A673 (cell line): ENCODE measurements at regions not wholly inside any gene's neighbourhood (a gene's known extent, or its start where the extent isn't known, plus 50 kb on each side); places are given as distances from the start of the nearest gene placed in this dataset.

ENCODE experiments used
- EZH2 ChIP-seq: fragments of 200-600 bp; sonication (generic); IDR thresholded peaks from 2 replicates; pipeline ENCODE4 v1.6.1; 2017; ENCODE audit warnings: borderline replicate concordance, low read depth, mild to moderate bottlenecking, mixed read lengths, antibody characterized with exemption, low read length; ENCODE audit not compliant: poor library complexity, severe bottlenecking
- TF ChIP-seq, protein P1 (sequence below): fragments of 300-800, 200-600 bp; sonication (generic); conservative IDR thresholded peaks from 2 replicates; pipeline ENCODE4 v1.5.1; 2017; ENCODE audit warnings: low read depth, mild to moderate bottlenecking, antibody characterized with exemption, low read length, moderate library complexity, mixed read lengths

GRCh38 chr7:155169498-155170065 is 99.5 kb downstream of the HTR5A start:
- TF ChIP-seq, protein P1, sequence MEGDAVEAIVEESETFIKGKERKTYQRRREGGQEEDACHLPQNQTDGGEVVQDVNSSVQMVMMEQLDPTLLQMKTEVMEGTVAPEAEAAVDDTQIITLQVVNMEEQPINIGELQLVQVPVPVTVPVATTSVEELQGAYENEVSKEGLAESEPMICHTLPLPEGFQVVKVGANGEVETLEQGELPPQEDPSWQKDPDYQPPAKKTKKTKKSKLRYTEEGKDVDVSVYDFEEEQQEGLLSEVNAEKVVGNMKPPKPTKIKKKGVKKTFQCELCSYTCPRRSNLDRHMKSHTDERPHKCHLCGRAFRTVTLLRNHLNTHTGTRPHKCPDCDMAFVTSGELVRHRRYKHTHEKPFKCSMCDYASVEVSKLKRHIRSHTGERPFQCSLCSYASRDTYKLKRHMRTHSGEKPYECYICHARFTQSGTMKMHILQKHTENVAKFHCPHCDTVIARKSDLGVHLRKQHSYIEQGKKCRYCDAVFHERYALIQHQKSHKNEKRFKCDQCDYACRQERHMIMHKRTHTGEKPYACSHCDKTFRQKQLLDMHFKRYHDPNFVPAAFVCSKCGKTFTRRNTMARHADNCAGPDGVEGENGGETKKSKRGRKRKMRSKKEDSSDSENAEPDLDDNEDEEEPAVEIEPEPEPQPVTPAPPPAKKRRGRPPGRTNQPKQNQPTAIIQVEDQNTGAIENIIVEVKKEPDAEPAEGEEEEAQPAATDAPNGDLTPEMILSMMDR: no peak
- TF ChIP-seq EZH2: no peak
